HUES48 (cell line): ENCODE measurements at regions not wholly inside any gene's neighbourhood (a gene's known extent, or its start where the extent isn't known, plus 50 kb on each side); places are given as distances from the start of the nearest gene placed in this dataset.
"Not testable (repeated sequence)": the region's sequence is repeated elsewhere in the genome, so short reads cannot be mapped to it uniquely, and the experiment has no call there.

Experiments used
- H3K27ac ChIP-seq: one replicate; pipeline ENCODE4 v1.7.0; 2013; ENCODE audit warnings: low read depth, low read length, inconsistent platforms
- H3K27me3 ChIP-seq: 2 replicates; pipeline ENCODE4 v1.6.1; 2013; ENCODE audit warnings: mild to moderate bottlenecking, low read length; ENCODE audit not compliant: control insufficient read depth, insufficient read depth
- H3K36me3 ChIP-seq: 2 replicates; pipeline ENCODE4 v1.6.1; 2013; ENCODE audit warnings: low read length; ENCODE audit not compliant: control insufficient read depth, insufficient read depth
- H3K4me1 ChIP-seq: 2 replicates; pipeline ENCODE4 v1.6.1; 2013; ENCODE audit warnings: mild to moderate bottlenecking, low read length; ENCODE audit not compliant: control insufficient read depth, insufficient read depth
- H3K4me3 ChIP-seq: 2 replicates; pipeline ENCODE4 v1.5.1; 2013; ENCODE audit warnings: mild to moderate bottlenecking, low read depth, low read length
- H3K9ac ChIP-seq: 2 replicates; pipeline ENCODE4 v1.6.1; 2013; ENCODE audit warnings: mild to moderate bottlenecking, low read depth, low read length, moderate library complexity
- H3K9me3 ChIP-seq: 2 replicates; pipeline ENCODE4 v1.6.1; 2013; ENCODE audit warnings: low read length; ENCODE audit not compliant: control insufficient read depth, insufficient read depth

- not testable (repeated sequence) for H3K4me1 ChIP-seq, H3K9ac ChIP-seq, H3K4me3 ChIP-seq, H3K36me3 ChIP-seq, H3K9me3 ChIP-seq, H3K27ac ChIP-seq, H3K27me3 ChIP-seq
Observed at GRCh38 chr14:21817010-21817409, 143.4 kb upstream of the OR4E1 start.

- H3K4me1 ChIP-seq, result no peaks in the 10 kb centered on the region
- H3K9ac ChIP-seq, result no peak overlapping the region
- H3K9me3 ChIP-seq, result no peaks in the 10 kb centered on the region
- H3K4me3 ChIP-seq, result no peak overlapping the region
- no peaks in the 10 kb centered on the region for H3K27me3 ChIP-seq
- no peaks in the 10 kb centered on the region for H3K36me3 ChIP-seq
- H3K27ac ChIP-seq, result no peak overlapping the region
Observed at GRCh38 chr14:21807975-21808374, 134.4 kb upstream of the OR4E1 start.

GRCh38 chr14:21804981-21805380 is 131.4 kb upstream of the OR4E1 start:
- Histone ChIP-seq H3K27me3 (no peaks in the 10 kb centered on the region), H3K9ac (no peak overlapping the region), H3K27ac (no peak overlapping the region), H3K36me3 (no peaks in the 10 kb centered on the region), H3K4me3 (no peak overlapping the region), H3K9me3 (no peaks in the 10 kb centered on the region), H3K4me1 (peaks cover 7% of the 10 kb centered on the region)

- Histone ChIP-seq H3K9ac (no peak overlapping the region), H3K27ac (no peak overlapping the region), H3K36me3 (no peaks in the 10 kb centered on the region), H3K4me3 (no peak overlapping the region), H3K4me1 (peaks cover 7% of the 10 kb centered on the region), H3K27me3 (no peaks in the 10 kb centered on the region), H3K9me3 (no peaks in the 10 kb centered on the region)
Observed at GRCh38 chr14:21802441-21802840, 128.8 kb upstream of the OR4E1 start.

- no peak overlapping the region for H3K9ac ChIP-seq
- no peaks in the 10 kb centered on the region for H3K9me3 ChIP-seq
- H3K4me3 ChIP-seq, result no peak overlapping the region
- no peaks in the 10 kb centered on the region for H3K36me3 ChIP-seq
- H3K4me1 ChIP-seq, result no peaks in the 10 kb centered on the region; the same call in 1 of the 2 replicates
- H3K27ac ChIP-seq, result no peak overlapping the region
- H3K27me3 ChIP-seq, result peaks cover 3% of the 10 kb centered on the region; the same call in 1 of the 2 replicates
Observed at GRCh38 chr14:21796916-21797315, 123.3 kb upstream of the OR4E1 start.

- no peak overlapping the region for H3K9ac ChIP-seq
- H3K4me1 ChIP-seq, result no peaks in the 10 kb centered on the region; the same call in 1 of the 2 replicates
- H3K9me3 ChIP-seq, result no peaks in the 10 kb centered on the region
- H3K4me3 ChIP-seq, result no peak overlapping the region
- no peaks in the 10 kb centered on the region for H3K36me3 ChIP-seq
- peaks cover 3% of the 10 kb centered on the region; the same call in 1 of the 2 replicates for H3K27me3 ChIP-seq
- H3K27ac ChIP-seq, result no peak overlapping the region
Observed at GRCh38 chr14:21795456-21795855, 121.8 kb upstream of the OR4E1 start.

GRCh38 chr14:21791749-21792148 is 118.1 kb upstream of the OR4E1 start:
- Histone ChIP-seq H3K9me3 (no peaks in the 10 kb centered on the region), H3K4me3 (no peak overlapping the region), H3K36me3 (no peaks in the 10 kb centered on the region), H3K27me3 (peaks cover 3% of the 10 kb centered on the region; the same call in 1 of the 2 replicates), H3K27ac (no peak overlapping the region), H3K4me1 (no peaks in the 10 kb centered on the region; the same call in 1 of the 2 replicates), H3K9ac (no peak overlapping the region)

GRCh38 chr14:21788687-21789086 is 115.1 kb upstream of the OR4E1 start:
- H3K9ac ChIP-seq, H3K4me3 ChIP-seq, H3K27ac ChIP-seq, H3K27me3 ChIP-seq, H3K4me1 ChIP-seq, H3K9me3 ChIP-seq, H3K36me3 ChIP-seq: not testable (repeated sequence)

GRCh38 chr14:21787242-21787641 is 113.6 kb upstream of the OR4E1 start:
- H3K4me3 ChIP-seq, H3K9ac ChIP-seq, H3K36me3 ChIP-seq, H3K27me3 ChIP-seq, H3K27ac ChIP-seq, H3K4me1 ChIP-seq, H3K9me3 ChIP-seq: not testable (repeated sequence)

- H3K9ac ChIP-seq, result no peak overlapping the region
- no peak overlapping the region for H3K4me3 ChIP-seq
- H3K9me3 ChIP-seq, result no peaks in the 10 kb centered on the region; the same call in 1 of the 2 replicates
- no peaks in the 10 kb centered on the region for H3K36me3 ChIP-seq
- no peak overlapping the region for H3K27ac ChIP-seq
- no peaks in the 10 kb centered on the region for H3K27me3 ChIP-seq
- H3K4me1 ChIP-seq, result peaks cover 12% of the 10 kb centered on the region
Observed at GRCh38 chr14:21781543-21781942, 107.9 kb upstream of the OR4E1 start.

- Histone ChIP-seq H3K27ac (no peak overlapping the region), H3K9ac (no peak overlapping the region), H3K36me3 (no peaks in the 10 kb centered on the region), H3K4me3 (no peak overlapping the region), H3K9me3 (no peaks in the 10 kb centered on the region; the same call in 1 of the 2 replicates), H3K4me1 (peaks cover 12% of the 10 kb centered on the region), H3K27me3 (no peaks in the 10 kb centered on the region)
Observed at GRCh38 chr14:21780429-21781084, 106.9 kb upstream of the OR4E1 start.
